Endothelial cell of umbilical vein (primary cell): ENCODE measurements at regions not wholly inside any gene's neighbourhood (a gene's known extent, or its start where the extent isn't known, plus 50 kb on each side); places are given as distances from the start of the nearest gene placed in this dataset.

ENCODE experiments used
- BruUV-seq: library from RNA; stranded (reverse); fragments of 400-500 nt; replicated peaks from 2 replicates; lab custom pipeline; 2021; lab: Mats Ljungman, UMichigan
- CTCF ChIA-PET: fragments of 300-600, 350-600 bp; sonication (Branson Sonifier 250); formaldehyde crosslinking; loops from one replicate; lab custom pipeline; 2021; ENCODE audit warnings: antibody characterized with exemption, inconsistent platforms; lab: Charles Lee
- POLR2A ChIA-PET: fragments of 300-600, 350-600 bp; sonication (Branson Sonifier 250); formaldehyde crosslinking; loops from one replicate; lab custom pipeline; 2021; ENCODE audit warnings: antibody characterized with exemption, inconsistent platforms; lab: Charles Lee
- DNase-seq: peaks from one replicate; pipeline ENCODE4 v3.0.0-alpha.2; 2011; ENCODE audit warnings: low read depth, low spot score
- FAIRE-seq: peaks from 2 replicates; lab custom pipeline; 2011; peaks lifted over from hg19 to GRCh38; lab: Jason Lieb, UNC
- H2AFZ ChIP-seq: 2 replicates; pipeline ENCODE4 v1.6.0; 2012; ENCODE audit warnings: low read depth, low read length, control low read depth, inconsistent platforms
- H3K27ac ChIP-seq: 2 replicates; pipeline ENCODE4 v1.5.1; 2011; ENCODE audit warnings: low read depth, mild to moderate bottlenecking, control low read depth, low read length, moderate library complexity; ENCODE audit not compliant: insufficient read depth
- H3K27me3 ChIP-seq, 2 experiments: 2 replicates each; pipeline versions ENCODE4 v1.6.0 to v1.6.1; 2011; ENCODE audit warnings: low read length in 2 of 2, mixed read lengths in 1 of 2; ENCODE audit not compliant: control insufficient read depth in 2 of 2, insufficient read depth in 2 of 2
- H3K36me3 ChIP-seq, 2 experiments: 2 replicates in 1 of 2; 3 replicates in 1 of 2; pipeline ENCODE4 v1.5.1; 2011; ENCODE audit warnings: low read length in 2 of 2, mild to moderate bottlenecking in 1 of 2, moderate library complexity in 1 of 2; ENCODE audit not compliant: control insufficient read depth in 2 of 2, insufficient read depth in 2 of 2; ENCODE audit errors: extremely low read depth in 1 of 2
- H3K4me1 ChIP-seq: 3 replicates; pipeline ENCODE4 v1.5.1; 2011; ENCODE audit warnings: mild to moderate bottlenecking, low read length; ENCODE audit not compliant: control insufficient read depth, insufficient read depth; ENCODE audit errors: extremely low read depth
- H3K4me2 ChIP-seq: 2 replicates; pipeline ENCODE4 v1.6.1; 2011; ENCODE audit warnings: low read length, control low read depth, mixed read lengths; ENCODE audit not compliant: insufficient read depth
- H3K4me3 ChIP-seq, 3 experiments: fragments of 200-600 bp in 1 of 3; sonication (generic), shearing (Covaris generic) in 1 of 3; replicated peaks in 1 of 3; 2 replicates each; pipeline ENCODE4 v1.5.1; 2011 to 2016; ENCODE audit warnings: control low read depth in 3 of 3, low read length in 3 of 3, mild to moderate bottlenecking in 2 of 3, inconsistent platforms in 1 of 3, low read depth in 1 of 3, moderate library complexity in 1 of 3; ENCODE audit not compliant: insufficient read depth in 1 of 3
- H3K79me2 ChIP-seq: 2 replicates; pipeline ENCODE4 v1.6.0; 2012; ENCODE audit warnings: low read length, inconsistent platforms; ENCODE audit not compliant: control insufficient read depth, insufficient read depth
- H3K9ac ChIP-seq: replicated peaks from 2 replicates; pipeline ENCODE3; 2011; ENCODE audit warnings: low read length, control low read depth; ENCODE audit not compliant: insufficient read depth; ENCODE audit errors: extremely low read depth
- H3K9me1 ChIP-seq: replicated peaks from 3 replicates; pipeline ENCODE4 v1.6.0; 2011; ENCODE audit warnings: mild to moderate bottlenecking, low read length; ENCODE audit not compliant: control insufficient read depth, insufficient read depth; ENCODE audit errors: extremely low read depth
- H3K9me3 ChIP-seq: replicated peaks from 2 replicates; pipeline ENCODE4 v1.5.1; 2012; ENCODE audit warnings: low read length, inconsistent platforms; ENCODE audit not compliant: control insufficient read depth, insufficient read depth
- H4K20me1 ChIP-seq: replicated peaks from 2 replicates; pipeline ENCODE3; 2011; ENCODE audit warnings: mild to moderate bottlenecking, low read length; ENCODE audit not compliant: control insufficient read depth, insufficient read depth; ENCODE audit errors: extremely low read depth
- CTCF ChIP-seq, 2 donors: IDR thresholded peaks; 1 replicate in 1 of 2; 2 replicates in 1 of 2; pipeline ENCODE4 v1.5.1; 2011; ENCODE audit warnings: low read length in 2 of 2, mild to moderate bottlenecking in 2 of 2, moderate library complexity in 2 of 2, control low read depth in 1 of 2, inconsistent platforms in 1 of 2, low read depth in 1 of 2; ENCODE audit not compliant: insufficient read depth in 1 of 2; ENCODE audit errors: extremely low read depth in 1 of 2
- EZH2 ChIP-seq: IDR thresholded peaks from 2 replicates; pipeline ENCODE4 v1.6.1; 2012; ENCODE audit warnings: borderline replicate concordance, low read depth, mild to moderate bottlenecking, moderate library complexity, low read length, inconsistent platforms; ENCODE audit not compliant: severe bottlenecking
- FOS ChIP-seq: IDR thresholded peaks from 2 replicates; pipeline ENCODE4 v1.6.1; 2011; ENCODE audit warnings: mild to moderate bottlenecking, low read length, moderate library complexity, borderline replicate concordance; ENCODE audit not compliant: insufficient read depth
- GATA2 ChIP-seq: IDR thresholded peaks from 2 replicates; pipeline ENCODE4 v1.7.0; 2011; ENCODE audit warnings: low read depth, mild to moderate bottlenecking, moderate library complexity, mixed read lengths, low read length; ENCODE audit not compliant: insufficient read length, insufficient read depth
- JUN ChIP-seq: IDR thresholded peaks from 2 replicates; pipeline ENCODE4 v1.6.1; 2011; ENCODE audit warnings: borderline replicate concordance, low read depth; ENCODE audit not compliant: insufficient read length, insufficient read depth
- MAX ChIP-seq: IDR thresholded peaks from 2 replicates; pipeline ENCODE4 v1.6.1; 2011; ENCODE audit not compliant: insufficient read depth, insufficient read length
- MYC ChIP-seq: IDR thresholded peaks from one replicate; pipeline ENCODE4 v1.6.1; 2011; ENCODE audit warnings: mild to moderate bottlenecking, low read depth, low read length
- POLR2A ChIP-seq: IDR thresholded peaks from 2 replicates; pipeline ENCODE4 v1.6.1; 2012; ENCODE audit warnings: low read depth, mild to moderate bottlenecking, control low read depth, low read length
- POLR2AphosphoS5 ChIP-seq: IDR thresholded peaks from 2 replicates; pipeline ENCODE4 v1.6.1; 2012; ENCODE audit warnings: low read depth, mild to moderate bottlenecking, control low read depth, low read length, moderate library complexity; ENCODE audit not compliant: insufficient read depth
- dilution Hi-C: fragments of 300-500 bp; cut with MboI; formaldehyde crosslinking; loops from one replicate; pipeline ENCODE4 v1.15.0; 2019; ENCODE audit warnings: low sequenced_read_pairs; ENCODE audit not compliant: extremely low pct_ligation_motif_present
- intact Hi-C: fragments of 100-400 bp; cut with micrococcal nuclease; formaldehyde crosslinking; loops from one replicate; pipeline ENCODE4 v1.10.0; 2022

- Histone ChIP-seq H2AFZ (no peak overlapping the region), H3K9me1 (no peaks in the 10 kb centered on the region), H3K4me3 (no peak overlapping the region), H3K9ac (no peak overlapping the region), H3K27ac (no peak overlapping the region), H3K9me3 (peaks cover 3% of the 10 kb centered on the region), H3K36me3 (no peaks in the 10 kb centered on the region), H4K20me1 (no peaks in the 10 kb centered on the region), H3K4me2 (no peak overlapping the region), H3K27me3 (no peaks in the 10 kb centered on the region), H3K79me2 (no peaks in the 10 kb centered on the region), H3K4me1 (no peaks in the 10 kb centered on the region)
- POLR2A ChIA-PET: no interaction called here
- dilution Hi-C loops (no loop called here), intact Hi-C loops (no loop called here)
- FAIRE-seq (no peak), DNase-seq (no peak)
- no peak for TF ChIP-seq POLR2AphosphoS5
- no peak for TF ChIP-seq JUN
- TF ChIP-seq POLR2A: no peak
- TF ChIP-seq FOS: no peak
- TF ChIP-seq MYC: no peak
- TF ChIP-seq EZH2: no peak
- BruUV-seq: no TSS peak
- CTCF ChIA-PET: no interaction called here
These were observed 711.8 kb upstream of the CTNND2 start for GRCh38 chr5:12616093-12616492.

- CTCF ChIA-PET: no interaction called here
- FAIRE-seq: no peak
These were observed 711.0 kb upstream of the CTNND2 start for GRCh38 chr5:12615141-12615820.

More at GRCh38 chr5:12615141-12615820, 711.0 kb upstream of the CTNND2 start:
- no peaks in the 10 kb centered on the region for H3K36me3 ChIP-seq
- H3K9ac ChIP-seq: no peak overlapping the region
- H2AFZ ChIP-seq: no peak overlapping the region
- H4K20me1 ChIP-seq: no peaks in the 10 kb centered on the region
- dilution Hi-C loops (no loop called here), intact Hi-C loops (no loop called here)
- POLR2A ChIA-PET: no interaction called here
- DNase-seq: no peak
- no peaks in the 10 kb centered on the region for H3K9me1 ChIP-seq
- no TSS peak for BruUV-seq
- TF ChIP-seq EZH2 (no peak), MAX (no peak), GATA2 (no peak), POLR2A (no peak), FOS (no peak), CTCF (IDR thresholded peaks at IDR 0.05; ENCODE audit: extremely low read depth in 1 of 2, insufficient read depth in 1 of 2, low read depth in 1 of 2, low read length in 2 of 2) (no peak), JUN (no peak), MYC (no peak), POLR2AphosphoS5 (no peak)
- no peaks in the 10 kb centered on the region for H3K4me1 ChIP-seq
- no peak overlapping the region for H3K4me2 ChIP-seq
- H3K79me2 ChIP-seq: no peaks in the 10 kb centered on the region
- peaks cover 3% of the 10 kb centered on the region for H3K9me3 ChIP-seq
- no peak overlapping the region for H3K27ac ChIP-seq
- H3K4me3 ChIP-seq: no peak overlapping the region
- no peaks in the 10 kb centered on the region for H3K27me3 ChIP-seq
